Loucy (cell line): ENCODE measurements at regions not wholly inside any gene's neighbourhood (a gene's known extent, or its start where the extent isn't known, plus 50 kb on each side); places are given as distances from the start of the nearest gene placed in this dataset.
"Not testable (repeated sequence)": the region's sequence is repeated elsewhere in the genome, so short reads cannot be mapped to it uniquely, and the experiment has no call there.

Experiments
- H2AFZ ChIP-seq: fragments of 200-600 bp; sonication (generic); 2 replicates; pipeline ENCODE4 v1.6.0; 2016; ENCODE audit warnings: antibody characterized with exemption, mild to moderate bottlenecking, low read length, moderate library complexity
- H3F3A ChIP-seq: fragments of 200-600 bp; 2 replicates; pipeline ENCODE4 v1.6.0; 2016; ENCODE audit warnings: antibody characterized with exemption, low read depth, mild to moderate bottlenecking
- H3K27me3 ChIP-seq: fragments of 200-600 bp; sonication (generic); 2 replicates; pipeline ENCODE4 v1.6.1; 2014; ENCODE audit warnings: low read length, mild to moderate bottlenecking; ENCODE audit not compliant: insufficient read depth, poor library complexity, severe bottlenecking
- H3K36me3 ChIP-seq: fragments of 200-600 bp; sonication (generic); 2 replicates; pipeline ENCODE4 v1.6.1; 2016; ENCODE audit warnings: low read length; ENCODE audit not compliant: insufficient read depth
- H3K4me1 ChIP-seq: fragments of 200-600 bp; sonication (generic); 2 replicates; pipeline ENCODE4 v1.5.1; 2014; ENCODE audit warnings: low read length, mild to moderate bottlenecking; ENCODE audit not compliant: insufficient read depth, poor library complexity, severe bottlenecking
- H3K4me2 ChIP-seq: fragments of 200-600 bp; sonication (generic); 2 replicates; pipeline ENCODE4 v1.6.0; 2014; ENCODE audit warnings: antibody characterized with exemption, low read length, low read depth, mild to moderate bottlenecking; ENCODE audit not compliant: poor library complexity, severe bottlenecking
- H3K4me3 ChIP-seq: fragments of 200-600 bp; sonication (generic); 2 replicates; pipeline ENCODE4 v1.5.1; 2014; ENCODE audit warnings: low read length, mild to moderate bottlenecking, mixed read lengths; ENCODE audit not compliant: poor library complexity, severe bottlenecking
- H3K79me2 ChIP-seq: fragments of 200-600 bp; sonication (generic); 2 replicates; pipeline ENCODE4 v1.6.1; 2014; ENCODE audit warnings: low read length; ENCODE audit not compliant: insufficient read depth
- H3K9ac ChIP-seq: fragments of 200-600 bp; sonication (generic); 2 replicates; pipeline ENCODE4 v1.6.0; 2014; ENCODE audit warnings: mild to moderate bottlenecking, low read depth, low read length, moderate library complexity; ENCODE audit not compliant: poor library complexity, severe bottlenecking
- H3K9me2 ChIP-seq: fragments of 200-600 bp; sonication (generic); replicated peaks from 2 replicates; pipeline ENCODE4 v1.6.1; 2016; ENCODE audit warnings: low read depth, low read length, mixed read lengths
- H3K9me3 ChIP-seq: fragments of 200-600 bp; sonication (generic); 2 replicates; pipeline ENCODE4 v1.6.1; 2014; ENCODE audit warnings: mild to moderate bottlenecking, antibody characterized with exemption, low read length, low read depth; ENCODE audit not compliant: insufficient read depth
- H4K20me1 ChIP-seq: fragments of 200-600 bp; sonication (generic); 2 replicates; pipeline ENCODE4 v1.6.0; 2014; ENCODE audit warnings: antibody characterized with exemption, low read length, mild to moderate bottlenecking; ENCODE audit not compliant: insufficient read depth, poor library complexity, severe bottlenecking
- EZH2phosphoT487 ChIP-seq: fragments of 200-600 bp; IDR thresholded peaks from 2 replicates; pipeline ENCODE4 v1.6.1; 2018; ENCODE audit warnings: antibody characterized with exemption, mild to moderate bottlenecking, moderate library complexity, borderline replicate concordance
- TF ChIP-seq, protein P1 (sequence below): fragments of 200-600 bp; sonication (generic); conservative IDR thresholded peaks from 2 replicates; pipeline ENCODE4 v1.5.1; 2014; ENCODE audit warnings: mild to moderate bottlenecking, antibody characterized with exemption, low read length

DNA sequence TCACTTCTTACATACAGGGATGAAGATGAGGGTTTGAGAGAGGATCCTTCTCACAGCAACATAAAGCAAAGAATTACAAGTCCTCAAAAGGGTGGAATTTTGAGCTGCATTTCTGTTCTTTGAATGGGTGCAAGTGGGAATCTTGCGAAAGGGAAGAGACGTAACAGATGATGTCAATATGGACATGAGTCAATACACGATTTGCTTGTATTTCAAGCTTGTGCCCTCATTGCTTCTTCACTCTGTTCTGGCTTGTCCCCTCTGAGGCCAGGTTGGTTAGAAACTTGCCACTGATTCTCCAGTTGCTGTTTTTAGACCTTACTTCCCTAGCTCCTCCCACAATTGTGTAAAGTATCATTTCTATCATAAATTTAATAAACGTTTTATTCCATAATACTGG is 104.8 kb upstream of the CLINT1 start:
- H2AFZ ChIP-seq: no peak overlapping the region
- no peaks in the 10 kb centered on the region for H3K9me2 ChIP-seq
- no peak overlapping the region for H3K4me3 ChIP-seq
- H3K4me1 ChIP-seq: no peaks in the 10 kb centered on the region
- no peak overlapping the region for H3K9ac ChIP-seq
- H4K20me1 ChIP-seq: no peaks in the 10 kb centered on the region
- H3K4me2 ChIP-seq: no peak overlapping the region
- H3K79me2 ChIP-seq: no peaks in the 10 kb centered on the region
- H3F3A ChIP-seq: no peaks in the 10 kb centered on the region
- TF ChIP-seq, protein P1, sequence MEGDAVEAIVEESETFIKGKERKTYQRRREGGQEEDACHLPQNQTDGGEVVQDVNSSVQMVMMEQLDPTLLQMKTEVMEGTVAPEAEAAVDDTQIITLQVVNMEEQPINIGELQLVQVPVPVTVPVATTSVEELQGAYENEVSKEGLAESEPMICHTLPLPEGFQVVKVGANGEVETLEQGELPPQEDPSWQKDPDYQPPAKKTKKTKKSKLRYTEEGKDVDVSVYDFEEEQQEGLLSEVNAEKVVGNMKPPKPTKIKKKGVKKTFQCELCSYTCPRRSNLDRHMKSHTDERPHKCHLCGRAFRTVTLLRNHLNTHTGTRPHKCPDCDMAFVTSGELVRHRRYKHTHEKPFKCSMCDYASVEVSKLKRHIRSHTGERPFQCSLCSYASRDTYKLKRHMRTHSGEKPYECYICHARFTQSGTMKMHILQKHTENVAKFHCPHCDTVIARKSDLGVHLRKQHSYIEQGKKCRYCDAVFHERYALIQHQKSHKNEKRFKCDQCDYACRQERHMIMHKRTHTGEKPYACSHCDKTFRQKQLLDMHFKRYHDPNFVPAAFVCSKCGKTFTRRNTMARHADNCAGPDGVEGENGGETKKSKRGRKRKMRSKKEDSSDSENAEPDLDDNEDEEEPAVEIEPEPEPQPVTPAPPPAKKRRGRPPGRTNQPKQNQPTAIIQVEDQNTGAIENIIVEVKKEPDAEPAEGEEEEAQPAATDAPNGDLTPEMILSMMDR: no peak
- TF ChIP-seq EZH2phosphoT487: no peak
- no peaks in the 10 kb centered on the region for H3K36me3 ChIP-seq
- H3K9me3 ChIP-seq: no peaks in the 10 kb centered on the region
- H3K27me3 ChIP-seq: no peaks in the 10 kb centered on the region

DNA sequence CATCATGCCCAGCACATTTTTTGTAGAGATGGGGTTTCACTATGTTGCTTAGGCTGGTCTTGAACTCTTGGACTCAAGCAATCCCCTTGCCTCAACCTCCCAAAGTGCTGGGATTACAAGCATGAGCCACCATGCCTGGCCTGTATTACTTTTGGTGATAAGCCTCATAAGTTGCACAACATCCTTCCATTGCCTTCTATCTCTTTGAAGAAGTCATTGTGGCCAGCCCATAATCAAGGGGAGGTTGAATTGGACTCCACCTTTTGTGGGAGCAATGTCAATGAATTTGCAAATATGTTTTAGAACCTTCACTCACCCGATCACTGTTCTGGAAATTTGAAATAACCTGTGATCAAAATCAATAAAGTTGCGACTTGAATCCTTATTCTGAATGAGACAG is 104.3 kb upstream of the CLINT1 start:
- Histone ChIP-seq H3K9me2 (no peaks in the 10 kb centered on the region), H3K79me2 (no peaks in the 10 kb centered on the region), H3K27me3 (no peaks in the 10 kb centered on the region), H3F3A (no peaks in the 10 kb centered on the region), H2AFZ (no peak overlapping the region), H3K9ac (no peak overlapping the region), H3K4me2 (no peak overlapping the region), H3K4me3 (no peak overlapping the region), H3K4me1 (no peaks in the 10 kb centered on the region), H4K20me1 (no peaks in the 10 kb centered on the region), H3K9me3 (no peaks in the 10 kb centered on the region), H3K36me3 (no peaks in the 10 kb centered on the region)
- TF ChIP-seq EZH2phosphoT487: no peak
- TF ChIP-seq, protein P1: no peak

GRCh38 chr5:157962686-157963085 is 103.7 kb upstream of the CLINT1 start:
- not testable (repeated sequence) for H3K9ac ChIP-seq, H3K79me2 ChIP-seq, H3F3A ChIP-seq, H3K4me3 ChIP-seq, H3K27me3 ChIP-seq, H3K9me2 ChIP-seq, H3K9me3 ChIP-seq, H4K20me1 ChIP-seq, H2AFZ ChIP-seq, H3K36me3 ChIP-seq, H3K4me1 ChIP-seq, H3K4me2 ChIP-seq

GRCh38 chr5:157961896-157962590 is 103.1 kb upstream of the CLINT1 start:
- Histone ChIP-seq H4K20me1 (no peaks in the 10 kb centered on the region), H3K4me1 (no peaks in the 10 kb centered on the region), H3K9ac (no peak overlapping the region), H3K79me2 (no peaks in the 10 kb centered on the region), H3K9me2 (no peaks in the 10 kb centered on the region), H3K4me2 (no peak overlapping the region), H3K36me3 (no peaks in the 10 kb centered on the region), H3K9me3 (no peaks in the 10 kb centered on the region), H2AFZ (no peak overlapping the region), H3K4me3 (no peak overlapping the region), H3K27me3 (no peaks in the 10 kb centered on the region), H3F3A (no peaks in the 10 kb centered on the region)
- TF ChIP-seq, protein P1: no peak
